Stimulated activated CD8-positive, alpha-beta memory T cell treated with anti-CD3 and anti-CD28 coated beads, Interleukin-12 subunit alpha, Interleukin-12 subunit beta, amount 100 ng/mL, for 24 hours (primary cell): ENCODE measurements at regions not wholly inside any gene's neighbourhood (a gene's known extent, or its start where the extent isn't known, plus 50 kb on each side); places are given as distances from the start of the nearest gene placed in this dataset.

ENCODE experiments used
- DNase-seq: peaks from one replicate; pipeline ENCODE4 v3.0.0-alpha.2; 2020; ENCODE audit errors: extremely low read depth

- no peak for DNase-seq
Observed at GRCh38 chr13:26967119-26968038, 204.2 kb downstream of the USP12 start.

GRCh38 chr13:26966701-26967080, 204.9 kb downstream of the USP12 start:
- DNase-seq: no peak

- DNase-seq: no peak
Observed at GRCh38 chr13:26965952-26966700, 205.5 kb downstream of the USP12 start.

GRCh38 chr13:26964278-26965250, 204.0 kb upstream of the GPR12 start:
- no peak for DNase-seq

- DNase-seq: no peak
Observed at GRCh38 chr13:26962671-26963070, 202.1 kb upstream of the GPR12 start.

- DNase-seq: no peak
Observed at GRCh38 chr13:26961890-26962615, 201.5 kb upstream of the GPR12 start.

- DNase-seq: no peak
Observed at GRCh38 chr13:26957182-26957581, 196.6 kb upstream of the GPR12 start.

GRCh38 chr13:26956522-26957142, 196.0 kb upstream of the GPR12 start:
- DNase-seq: no peak

GRCh38 chr13:26954976-26955375, 194.4 kb upstream of the GPR12 start:
- DNase-seq: no peak

- DNase-seq: no peak
Observed at GRCh38 chr13:26953291-26953690, 192.7 kb upstream of the GPR12 start.

- DNase-seq: no peak
Observed at GRCh38 chr13:26952551-26953143, 192.1 kb upstream of the GPR12 start.

- no peak for DNase-seq
Observed at GRCh38 chr13:26951581-26952177, 191.1 kb upstream of the GPR12 start.

GRCh38 chr13:26950968-26951367, 190.4 kb upstream of the GPR12 start:
- DNase-seq: no peak

GRCh38 chr13:26950546-26950945, 190.0 kb upstream of the GPR12 start:
- no peak for DNase-seq

- no peak for DNase-seq
Observed at GRCh38 chr13:26949701-26950502, 189.3 kb upstream of the GPR12 start.

GRCh38 chr13:26948353-26948752, 187.8 kb upstream of the GPR12 start:
- DNase-seq: no peak

- DNase-seq: no peak
Observed at GRCh38 chr13:26946684-26947343, 186.2 kb upstream of the GPR12 start.

GRCh38 chr13:26943748-26944147, 183.2 kb upstream of the GPR12 start:
- DNase-seq: no peak
